GM19395 (cell line): ENCODE measurements at regions not wholly inside any gene's neighbourhood (a gene's known extent, or its start where the extent isn't known, plus 50 kb on each side); places are given as distances from the start of the nearest gene placed in this dataset.
A peak's percentile ranks its signal among the peaks of the same experiment; 100 is the strongest.

Experiments
- ATAC-seq: cut with Tn5 transposase; IDR thresholded peaks from one replicate; pipeline ENCODE4 v1.9.1; 2021; ENCODE audit warnings: mild to moderate bottlenecking, moderate library complexity; ENCODE audit not compliant: unreplicated experiment

GRCh38 chr1:244974550-244974949, 110.2 kb upstream of the HNRNPU start:
- ATAC-seq, result no peak

DNA sequence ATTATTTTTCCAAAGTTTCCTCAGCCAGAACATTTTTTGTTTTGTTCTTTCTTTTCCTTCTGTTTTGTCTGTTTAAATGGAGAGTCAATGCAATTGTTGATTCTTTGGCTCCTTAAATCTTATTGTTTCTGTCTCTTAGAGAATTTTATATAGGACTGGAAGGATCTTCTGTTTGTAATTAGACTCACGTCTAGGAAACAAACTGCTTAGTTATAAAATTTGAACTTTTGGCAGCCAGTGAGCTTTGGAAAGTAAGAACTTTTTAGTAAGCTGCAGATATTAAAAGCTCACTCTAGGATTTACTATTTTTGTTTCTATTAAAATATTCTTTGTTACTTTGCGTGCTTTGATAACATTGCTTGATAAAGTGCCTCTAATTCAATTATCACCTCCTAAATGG, 109.8 kb upstream of the HNRNPU start:
- no peak for ATAC-seq

DNA sequence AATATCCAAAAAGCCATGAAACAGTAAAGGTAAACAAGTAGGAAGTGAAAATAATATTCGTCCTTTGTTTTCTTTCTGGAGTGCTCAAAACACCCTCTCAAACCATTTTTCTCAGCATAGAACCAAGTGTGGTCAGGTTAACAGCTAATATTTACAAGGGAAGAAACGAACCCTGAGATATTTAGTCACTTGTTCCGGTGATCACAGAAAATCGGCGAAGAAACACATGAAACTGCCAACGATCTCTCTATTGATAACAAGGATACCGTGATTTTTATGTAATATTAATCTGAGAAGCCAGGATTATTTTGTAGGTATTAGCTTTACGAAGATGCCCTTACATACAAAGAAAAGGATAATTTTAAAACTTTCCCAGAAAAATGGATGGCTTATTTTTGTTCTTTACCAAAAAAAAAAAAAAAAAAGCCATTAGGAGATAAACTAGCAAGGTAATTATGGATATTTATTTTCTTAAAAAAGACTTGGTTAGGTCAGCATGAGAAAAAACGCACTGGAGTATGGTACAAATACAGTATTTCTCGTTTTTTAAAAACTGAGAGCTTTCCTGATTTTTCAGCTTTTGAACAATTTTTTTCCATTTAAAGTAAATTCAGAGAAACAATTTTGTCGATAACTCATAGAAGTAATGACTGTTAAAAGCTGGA, 107.3 kb upstream of the HNRNPU start:
- ATAC-seq, result no peak

GRCh38 chr1:244970744-244971551, 106.6 kb upstream of the HNRNPU start:
- peak; percentile 73 for ATAC-seq

- peak; percentile 69 for ATAC-seq
Measured at GRCh38 chr1:244970236-244970743, 105.9 kb upstream of the HNRNPU start.

GRCh38 chr1:244969355-244970235, 105.3 kb upstream of the HNRNPU start:
- ATAC-seq, result peak; percentile 35

- no peak for ATAC-seq
Measured at GRCh38 chr1:244968881-244969280, 104.5 kb upstream of the HNRNPU start.

DNA sequence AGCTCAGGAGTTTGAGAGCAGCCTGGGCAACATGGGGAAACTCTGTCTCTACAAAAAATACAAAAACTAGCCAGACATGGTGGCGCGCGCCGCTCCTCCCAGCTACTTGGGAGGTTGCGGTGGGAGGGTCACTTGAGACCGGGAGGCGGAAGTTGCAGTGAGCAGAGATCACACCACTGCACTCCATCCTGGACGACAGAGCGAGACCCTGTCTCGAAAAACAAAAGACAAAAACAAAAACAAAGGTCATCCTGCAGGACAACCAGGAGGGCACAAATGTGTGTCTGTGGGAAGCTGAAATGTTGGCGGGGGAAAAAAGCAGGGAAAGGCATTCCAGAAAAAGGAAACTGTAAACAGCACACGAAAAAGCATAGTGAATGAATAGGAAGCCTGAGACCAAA, 104.1 kb upstream of the HNRNPU start:
- ATAC-seq, result no peak

GRCh38 chr1:244967159-244967558, 102.8 kb upstream of the HNRNPU start:
- no peak for ATAC-seq

DNA sequence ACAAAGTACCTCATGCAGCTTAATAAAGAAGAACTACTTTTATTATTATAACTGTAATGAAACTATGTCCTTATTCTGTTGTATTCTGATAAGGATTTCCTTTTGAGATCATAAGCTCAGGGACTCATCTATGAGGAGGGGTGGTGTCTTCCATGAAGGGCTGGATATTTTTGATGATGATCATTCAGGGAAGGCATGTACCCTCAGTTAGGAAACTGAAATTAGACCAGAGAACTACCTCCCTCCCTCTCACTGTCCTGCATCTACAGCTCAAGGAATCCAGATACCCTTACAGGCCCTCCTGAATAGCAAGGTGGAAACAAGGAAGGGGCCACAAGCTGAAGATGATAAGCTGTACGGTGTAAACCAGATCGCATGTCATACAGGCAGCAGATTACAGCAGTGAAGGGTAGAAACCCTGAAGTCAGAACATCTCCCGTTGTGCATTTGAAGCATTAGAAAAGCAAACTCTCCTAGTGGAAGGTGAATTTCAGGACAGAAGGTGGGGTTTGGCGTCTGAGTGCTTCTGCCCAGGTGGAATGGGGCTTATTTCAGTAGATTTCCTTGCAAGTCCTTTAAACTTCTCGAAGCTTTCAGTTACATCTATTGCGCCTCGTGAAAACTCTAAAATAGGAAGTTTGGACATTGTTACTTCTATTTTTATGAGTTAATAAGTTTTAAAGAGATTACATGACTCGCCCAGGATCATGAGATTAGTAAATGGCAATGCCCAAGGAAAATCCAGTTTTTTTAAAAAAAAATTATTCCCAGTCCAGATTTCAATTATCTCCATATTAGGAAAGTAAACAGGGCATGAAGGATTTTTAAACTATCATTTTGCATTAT, 101.1 kb upstream of the HNRNPU start:
- no peak for ATAC-seq

DNA sequence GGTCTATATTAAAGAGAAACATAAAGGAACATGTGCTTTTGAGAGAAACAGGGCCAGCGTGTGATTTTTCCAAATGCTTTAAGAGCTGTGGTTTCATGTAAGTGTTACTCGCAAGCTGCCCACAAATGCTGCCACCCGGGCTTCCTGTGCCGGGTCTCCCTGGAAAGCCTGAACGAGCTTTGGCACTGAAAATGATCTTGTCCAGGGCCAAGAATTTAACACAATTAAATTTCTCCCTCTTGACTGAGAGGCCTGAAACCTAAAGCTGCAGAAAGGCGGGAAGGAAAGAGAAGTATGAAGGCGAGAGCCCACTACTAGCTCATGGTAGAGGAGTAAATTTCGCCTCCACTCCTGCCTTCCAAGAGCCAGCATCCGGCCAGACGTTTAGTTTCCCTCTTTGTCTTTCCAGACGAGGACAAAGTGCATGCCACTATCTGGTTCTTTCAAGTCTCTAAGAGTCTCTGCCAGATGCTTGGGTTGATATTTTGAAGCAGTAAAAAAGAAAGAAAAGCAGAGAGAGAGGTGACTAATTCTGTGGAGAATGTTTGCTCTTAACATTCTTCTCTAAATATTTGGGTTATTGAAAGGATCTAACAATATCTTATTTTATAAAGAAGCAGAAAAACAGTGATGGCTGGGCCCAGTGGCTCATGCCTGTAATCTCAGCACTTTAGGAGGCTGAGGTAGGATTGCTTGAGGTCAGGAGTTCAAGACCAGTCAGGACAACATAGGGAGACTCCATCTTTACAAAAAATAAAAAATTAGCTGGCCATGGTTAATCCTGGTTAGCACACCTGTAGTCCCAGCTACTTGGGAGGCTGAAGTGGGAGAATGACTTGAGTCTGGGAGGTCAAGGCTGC, 100.0 kb upstream of the HNRNPU start:
- no peak for ATAC-seq

DNA sequence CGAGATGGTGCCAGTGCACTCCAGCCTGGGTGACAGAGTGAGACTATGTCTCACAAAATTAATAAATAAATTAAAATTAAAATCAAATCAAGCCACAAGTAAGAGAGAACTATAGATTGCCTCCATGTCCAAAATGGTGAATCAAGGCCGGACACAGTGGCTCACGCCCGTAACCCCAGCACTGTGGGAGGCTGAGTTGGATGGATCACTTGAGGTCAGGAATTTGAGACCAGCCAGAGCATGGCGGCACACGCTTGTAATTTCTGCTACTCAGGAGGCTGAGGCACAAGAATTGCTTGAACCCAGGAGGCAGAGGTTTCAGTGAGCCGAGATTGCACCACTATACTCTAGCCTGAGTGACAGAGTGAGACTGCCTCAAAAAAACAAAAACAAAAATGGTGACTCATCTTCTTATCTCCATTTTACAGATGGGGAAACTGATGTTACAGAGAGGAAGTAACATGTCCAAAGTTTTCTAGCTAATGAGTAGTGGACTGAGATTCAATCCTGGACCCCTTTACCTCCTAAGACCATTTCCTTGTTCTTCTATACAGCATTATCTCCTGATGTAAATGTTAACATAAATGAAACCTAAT, 99.0 kb upstream of the HNRNPU start:
- no peak for ATAC-seq

DNA sequence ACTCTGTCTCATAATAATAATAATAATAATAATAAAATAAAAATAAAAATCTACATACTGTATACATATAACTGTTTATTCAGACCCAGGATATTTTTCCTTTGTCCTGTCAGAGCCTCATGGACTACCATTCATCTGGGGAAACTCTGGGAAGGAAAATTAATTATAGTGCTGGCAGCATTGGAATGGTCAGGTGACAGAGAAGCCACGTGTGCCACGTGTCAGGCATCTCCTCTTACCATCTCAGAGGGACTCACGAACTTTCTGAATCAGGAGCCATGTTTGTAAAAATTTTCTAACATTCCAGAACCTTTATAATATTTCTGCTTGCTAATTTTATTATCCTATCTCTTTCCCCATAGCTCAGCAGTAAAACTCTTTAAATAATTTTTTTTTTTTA, 97.8 kb upstream of the HNRNPU start:
- ATAC-seq, result no peak

- no peak for ATAC-seq
Measured at GRCh38 chr1:244960904-244961303, 96.6 kb upstream of the HNRNPU start.

- ATAC-seq, result no peak
Measured at GRCh38 chr1:244958593-244958992, 94.2 kb upstream of the HNRNPU start.

- ATAC-seq, result no peak
Measured at GRCh38 chr1:244957525-244957924, 93.2 kb upstream of the HNRNPU start.

- no peak for ATAC-seq
Measured at GRCh38 chr1:244957122-244957521, 92.8 kb upstream of the HNRNPU start.

- ATAC-seq, result no peak
Measured at GRCh38 chr1:244955661-244956060, 91.3 kb upstream of the HNRNPU start.

GRCh38 chr1:244954359-244954758, 90.0 kb upstream of the HNRNPU start:
- no peak for ATAC-seq
